H1 (cell line): ENCODE measurements at regions not wholly inside any gene's neighbourhood (a gene's known extent, or its start where the extent isn't known, plus 50 kb on each side); places are given as distances from the start of the nearest gene placed in this dataset.

ENCODE experiments used
- CHD7 ChIP-seq: fragments of 300-600 bp; sonication (generic); IDR thresholded peaks from 2 replicates; pipeline ENCODE4 v1.7.1; 2012; ENCODE audit warnings: low read length, moderate library complexity, mild to moderate bottlenecking, inconsistent platforms; ENCODE audit not compliant: insufficient replicate concordance
- MAFK ChIP-seq: IDR thresholded peaks from 2 replicates; pipeline ENCODE4 v1.6.1; 2012; ENCODE audit warnings: low read depth, mild to moderate bottlenecking, improper control_type of control experiment, low read length
- POLR2A ChIP-seq, 2 experiments: IDR thresholded peaks; 1 replicate in 1 of 2; 2 replicates in 1 of 2; pipeline ENCODE4 v1.6.1; 2011; ENCODE audit warnings: low read depth in 2 of 2, low read length in 2 of 2, mild to moderate bottlenecking in 2 of 2; ENCODE audit errors: control extremely low read depth in 1 of 2
- POU5F1 ChIP-seq: IDR thresholded peaks from 2 replicates; pipeline ENCODE4 v1.6.1; 2011; ENCODE audit warnings: low read depth, mild to moderate bottlenecking, low read length, moderate library complexity

DNA sequence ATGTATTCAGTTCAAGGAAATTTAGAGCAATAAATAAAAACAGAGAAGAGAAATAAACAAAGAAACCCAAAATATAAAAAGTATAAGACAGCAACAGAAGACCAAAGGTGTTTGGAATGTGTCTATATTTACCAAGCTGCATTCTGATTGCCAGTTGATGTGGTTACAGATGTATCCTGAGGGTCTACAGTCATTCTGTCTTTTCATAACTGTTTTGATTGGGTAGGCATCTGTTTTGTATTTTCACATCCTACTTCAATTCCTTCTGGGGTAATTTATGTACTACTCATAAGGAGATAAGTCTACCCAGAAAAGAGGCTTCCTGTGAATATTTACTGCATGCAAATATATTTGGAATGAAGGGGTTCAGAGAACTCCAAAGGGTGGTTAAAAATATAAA lies 596.8 kb upstream of the GCFC2 start (continued):
- TF ChIP-seq CHD7 = no peak
- no peak for TF ChIP-seq POLR2A (IDR thresholded peaks at IDR 0.05; ENCODE audit: control extremely low read depth in 1 of 2, low read depth in 2 of 2, low read length in 2 of 2)
- TF ChIP-seq MAFK = no peak
- no peak for TF ChIP-seq POU5F1
- TF ChIP-seq, all 59 proteins: peak for 0
